ENCODE measurements at regions not wholly inside any gene's neighbourhood (a gene's known extent, or its start where the extent isn't known, plus 50 kb on each side); places are given as distances from the start of the nearest gene placed in this dataset.
A peak's percentile ranks its signal among the peaks of the same experiment; 100 is the strongest.

DNA sequence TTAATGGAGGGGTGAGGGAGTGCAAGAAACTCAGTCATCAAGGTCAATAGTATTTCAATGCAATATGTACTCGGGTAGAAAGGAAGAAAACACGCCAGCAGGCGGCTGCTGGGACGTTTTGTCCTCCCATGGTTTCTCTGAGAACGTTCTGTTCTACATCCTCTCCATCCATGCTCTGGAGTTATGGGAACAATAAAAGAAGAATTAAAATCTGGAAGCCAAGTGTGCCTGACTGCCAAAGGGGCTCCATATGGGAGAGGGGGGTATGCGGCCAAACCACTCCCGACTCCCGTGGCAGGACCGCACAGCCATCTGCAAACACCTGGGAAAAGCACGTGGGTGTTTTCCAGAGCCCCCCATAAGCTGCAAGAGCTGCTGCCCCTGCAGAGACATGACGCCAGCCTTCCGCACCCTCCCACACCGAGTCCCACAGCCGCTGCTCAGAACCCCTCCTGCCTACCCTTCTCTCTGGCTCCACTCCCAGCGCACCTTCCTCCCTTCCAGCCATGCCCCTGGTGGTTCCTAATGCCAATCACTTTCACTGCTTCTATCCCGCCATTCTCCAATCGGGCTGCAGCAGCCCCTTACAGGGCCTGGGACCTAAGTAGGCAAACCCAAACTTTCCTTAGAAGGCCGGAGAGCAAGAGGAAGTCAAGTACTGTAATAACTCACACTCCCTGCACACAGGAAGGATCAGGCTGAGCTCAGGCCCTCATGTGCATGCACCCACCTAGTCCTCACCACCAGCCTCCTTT, 241.6 kb downstream of the SYK start:
- DNase-seq, result no peak

DNA sequence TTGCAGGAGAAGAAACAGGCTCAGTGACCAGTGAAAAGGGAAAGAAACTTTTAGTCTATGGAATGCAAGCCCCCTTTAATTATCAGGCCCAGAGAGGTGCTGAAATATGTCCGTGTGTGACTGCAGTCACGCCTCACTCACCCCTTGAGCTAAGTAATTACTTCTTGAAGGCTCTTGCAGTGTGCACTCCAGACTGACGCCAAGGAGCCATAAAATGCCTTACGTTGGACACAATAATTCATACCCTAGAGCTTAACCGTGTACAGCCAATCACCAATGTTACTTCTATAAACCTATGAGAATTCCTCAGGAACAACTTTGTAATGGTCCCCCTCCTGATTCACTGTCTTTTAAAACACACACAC, 242.2 kb downstream of the SYK start:
- no peak for DNase-seq

DNA sequence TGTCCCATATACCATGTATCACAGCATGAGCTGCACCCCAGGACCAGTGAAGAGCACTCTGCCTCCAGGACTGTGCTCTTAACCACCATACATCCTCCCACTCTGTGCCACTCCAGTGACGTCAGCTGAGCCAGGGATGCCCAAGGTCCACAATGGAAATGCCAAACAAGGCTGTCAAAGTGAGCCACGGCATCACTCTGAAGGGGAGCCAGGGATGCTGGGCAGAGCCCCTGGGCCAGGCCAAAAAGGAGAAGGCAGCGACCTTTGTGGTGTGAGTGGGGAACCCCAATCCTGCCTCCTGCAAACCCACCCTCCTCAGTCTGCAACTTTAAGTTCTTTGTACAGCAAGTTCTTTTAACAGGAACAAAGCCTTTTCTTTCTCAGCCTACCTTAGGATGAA, 242.7 kb downstream of the SYK start:
- no peak for DNase-seq

DNA sequence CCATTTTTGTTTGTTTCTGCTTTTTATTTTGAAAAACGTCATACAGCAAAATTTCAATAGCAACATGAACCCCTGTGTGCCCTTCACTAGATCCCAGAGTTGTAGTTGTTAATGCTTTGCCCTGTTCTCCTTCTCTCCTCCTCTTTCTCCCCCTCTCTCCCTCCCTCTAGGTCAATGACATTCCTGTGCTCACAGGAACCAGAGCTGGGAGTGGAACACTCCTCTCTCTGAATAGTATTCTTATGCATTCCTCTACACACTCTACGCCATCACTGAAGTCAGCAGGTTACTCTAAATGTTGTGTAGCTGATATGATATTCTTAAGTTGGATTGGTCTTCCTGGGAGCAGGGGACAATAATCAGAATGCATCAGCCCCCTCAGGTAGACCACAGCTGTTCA, 243.4 kb downstream of the SYK start:
- DNase-seq, result no peak

DNA sequence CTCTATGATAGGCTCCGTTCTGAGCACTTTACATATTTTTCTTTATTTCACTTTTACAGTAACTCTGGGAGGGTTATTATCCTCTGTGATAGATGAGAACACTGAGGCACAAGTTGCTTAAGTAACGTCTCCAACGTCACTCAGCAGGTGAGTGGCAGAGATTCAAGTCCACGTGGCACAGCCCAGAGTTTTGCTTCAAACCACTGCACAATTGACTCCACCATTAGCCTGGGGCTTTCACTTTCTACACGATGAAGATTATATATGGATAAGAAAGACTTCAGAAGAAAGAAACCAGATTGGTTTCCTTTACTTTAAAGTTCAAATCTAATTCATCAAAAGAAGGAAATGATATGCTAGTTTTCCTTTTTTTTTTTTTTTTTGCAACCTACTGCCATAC, 245.9 kb downstream of the SYK start:
- DNase-seq, result no peak

DNA sequence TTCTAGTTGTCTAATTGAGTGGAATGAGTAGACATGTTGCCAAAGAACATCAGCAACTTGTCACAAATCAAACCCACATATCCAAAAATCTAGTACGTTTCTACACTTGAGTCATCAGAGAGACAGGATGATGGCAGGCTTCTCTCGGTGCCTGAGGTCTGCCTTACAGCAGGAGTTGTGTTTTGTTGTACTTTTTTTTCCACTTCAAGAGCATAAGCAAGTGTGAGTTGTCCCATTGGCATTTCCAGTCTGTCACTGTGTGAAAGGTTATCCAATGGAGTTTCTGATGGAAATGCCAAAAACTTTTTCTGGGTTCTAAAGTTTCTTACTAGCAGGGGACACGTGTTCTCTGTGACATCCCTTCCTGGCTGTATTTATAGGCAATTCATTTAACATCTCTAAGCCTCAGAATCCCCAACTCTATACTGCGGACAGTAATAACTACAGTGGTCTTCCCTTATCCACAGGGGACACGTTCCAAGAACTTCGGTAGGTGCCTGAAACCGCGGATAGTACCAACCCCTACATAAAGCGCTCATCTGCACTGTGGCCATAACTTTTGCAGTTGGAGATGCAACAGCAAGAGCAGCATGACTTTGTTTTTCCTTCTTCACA, 246.5 kb downstream of the SYK start:
- DNase-seq, result no peak

DNA sequence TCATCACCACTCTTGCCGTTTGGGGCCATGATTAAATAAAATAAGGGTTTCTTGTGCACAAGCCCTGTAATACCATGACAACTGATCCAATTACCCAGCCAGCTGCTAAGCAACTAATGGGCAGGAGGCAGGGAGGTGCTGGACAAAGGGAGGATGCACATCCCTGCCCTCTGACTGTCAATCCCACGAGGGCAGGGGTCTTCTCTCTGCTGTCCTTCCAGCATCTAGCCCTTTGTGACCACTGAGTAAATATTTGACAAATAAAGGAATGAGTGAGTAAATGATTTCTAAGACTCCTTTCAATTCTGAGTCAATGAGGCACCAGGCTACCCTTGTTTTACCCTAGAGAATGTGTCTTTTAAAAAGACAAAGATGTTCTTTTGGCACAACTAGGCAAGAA, 247.1 kb downstream of the SYK start:
- DNase-seq, result no peak

DNA sequence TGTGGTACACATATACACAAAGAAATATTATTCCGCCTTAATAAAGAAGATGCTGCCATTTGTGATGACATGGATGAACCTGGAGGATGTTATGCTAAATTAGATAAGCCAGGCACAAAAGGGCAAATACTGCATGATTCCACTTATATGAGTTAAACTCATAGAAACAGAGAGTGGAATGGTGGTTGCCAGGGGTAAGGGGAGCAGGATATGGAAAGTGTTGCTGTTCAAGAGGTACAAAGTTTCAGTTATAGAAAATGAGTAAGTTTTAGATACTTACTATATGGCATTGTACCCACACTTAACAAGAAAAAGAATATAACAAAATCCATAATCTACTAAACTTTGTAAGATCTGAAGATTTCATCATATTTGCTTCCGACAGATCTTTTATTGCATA, 252.2 kb downstream of the SYK start:
- DNase-seq, result no peak

DNA sequence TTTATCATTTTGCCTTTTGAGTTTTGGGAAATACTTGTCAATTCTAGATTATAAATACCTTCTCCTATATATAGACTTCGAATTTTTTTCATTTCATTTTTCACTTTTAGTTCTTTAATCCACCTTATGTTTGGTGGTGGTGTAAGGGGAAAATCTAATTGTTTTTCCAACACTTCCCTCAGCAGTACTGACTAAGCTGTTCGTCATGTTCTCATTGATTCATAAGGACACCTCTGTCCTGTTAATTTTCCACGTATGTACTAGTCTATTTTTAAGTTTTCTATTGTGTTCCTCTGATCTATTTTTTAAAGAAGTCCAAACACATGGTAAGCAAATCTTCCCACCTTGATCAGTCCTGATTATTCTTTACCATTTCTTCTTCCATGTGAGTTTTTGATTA, 254.2 kb downstream of the SYK start:
- no peak for DNase-seq

DNA sequence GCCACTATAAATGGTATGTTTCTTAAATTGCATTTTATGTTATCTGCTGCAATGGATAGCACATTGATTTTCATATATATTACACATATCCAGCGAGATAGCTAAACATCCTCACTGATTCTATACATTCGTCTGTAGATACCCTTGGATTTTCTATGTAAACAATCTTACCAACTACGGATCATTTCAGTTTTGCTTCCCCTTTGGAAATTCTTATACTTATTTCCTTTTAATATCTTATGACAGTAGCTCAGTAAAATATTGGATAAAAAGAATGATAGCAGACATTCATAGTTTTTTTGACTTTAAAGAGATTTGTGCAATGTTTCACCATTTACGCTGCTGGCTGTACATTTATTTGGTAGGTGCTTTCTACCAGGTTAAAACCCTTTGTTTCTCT, 254.9 kb downstream of the SYK start:
- DNase-seq, result peak; percentile 57

DNA sequence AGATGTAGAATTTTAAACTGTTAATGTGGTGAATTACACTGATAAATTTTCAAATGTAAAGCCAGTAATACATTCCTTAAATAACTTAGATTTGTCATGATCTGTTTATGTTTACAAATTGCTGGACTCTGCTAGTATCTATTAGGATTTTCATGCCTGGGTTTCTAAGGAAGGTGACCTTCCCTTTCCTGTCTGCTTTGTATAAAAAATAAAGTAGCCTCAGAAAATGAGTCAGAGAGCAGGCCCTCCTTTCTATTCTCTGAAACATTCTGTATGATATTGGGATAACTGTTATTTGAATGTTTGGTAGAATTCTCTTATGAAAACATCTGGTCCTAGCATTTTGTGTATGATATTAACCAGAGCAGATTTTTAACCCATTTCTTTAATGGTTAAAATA, 255.3 kb downstream of the SYK start:
- DNase-seq, result peak; percentile 20

DNA sequence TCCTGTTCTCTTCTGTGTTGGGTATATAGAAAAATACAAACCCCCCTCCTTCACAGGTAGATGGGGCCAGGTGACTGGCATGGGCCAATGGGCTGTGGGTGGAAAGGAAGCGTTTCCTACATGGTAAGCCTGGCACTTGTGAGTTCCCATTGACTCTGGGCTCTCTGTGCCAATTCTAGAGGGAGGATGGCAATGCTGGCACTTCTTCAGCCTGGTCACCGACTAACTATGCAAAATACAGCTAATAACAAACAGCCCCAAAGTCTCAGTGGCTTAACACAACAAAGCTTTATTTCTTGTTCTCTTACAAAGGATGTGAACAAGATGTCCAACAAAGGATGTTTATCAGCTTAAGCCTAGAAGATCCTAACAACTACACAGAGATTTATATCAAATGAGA, 258.1 kb downstream of the SYK start:
- DNase-seq, result no peak

DNA sequence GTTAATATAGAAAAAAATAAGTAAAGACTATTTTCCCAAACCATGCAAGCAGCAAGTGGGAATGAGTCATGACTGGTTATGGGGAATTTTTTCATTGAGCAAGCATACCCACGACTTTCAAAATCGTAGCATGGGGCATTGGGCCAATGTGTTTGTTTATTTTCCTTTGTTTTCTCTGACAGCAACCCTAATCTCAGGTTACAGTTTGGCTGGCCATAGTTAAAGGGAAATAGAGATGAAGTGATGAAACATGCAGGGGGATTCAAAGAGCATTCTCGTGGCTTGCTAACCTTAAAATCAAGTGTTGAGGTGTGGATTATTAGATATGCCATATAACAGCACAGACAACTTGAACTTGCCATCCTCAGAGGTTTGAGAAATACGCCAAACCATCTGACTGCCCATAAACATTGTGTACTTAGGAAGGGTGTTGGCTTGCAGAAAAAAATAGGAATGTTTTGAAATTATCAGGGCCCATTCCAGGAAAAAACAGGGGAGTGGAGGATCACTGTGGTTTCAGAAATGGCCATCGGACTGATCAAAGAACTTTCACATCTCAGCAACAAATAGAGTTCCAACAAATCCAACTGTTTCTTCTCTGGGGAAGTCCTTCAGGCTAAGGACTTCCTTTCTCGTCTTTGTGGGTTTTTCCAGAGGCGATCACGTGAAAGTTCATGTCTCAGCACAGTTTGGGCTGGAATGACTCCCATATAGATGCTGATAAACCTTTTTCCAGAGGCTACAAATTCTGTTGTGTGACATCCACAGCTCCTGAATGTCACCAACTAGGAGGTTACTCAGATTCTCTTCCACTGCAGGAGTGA, 259.1 kb downstream of the SYK start:
- peak; percentile 93 for DNase-seq

DNA sequence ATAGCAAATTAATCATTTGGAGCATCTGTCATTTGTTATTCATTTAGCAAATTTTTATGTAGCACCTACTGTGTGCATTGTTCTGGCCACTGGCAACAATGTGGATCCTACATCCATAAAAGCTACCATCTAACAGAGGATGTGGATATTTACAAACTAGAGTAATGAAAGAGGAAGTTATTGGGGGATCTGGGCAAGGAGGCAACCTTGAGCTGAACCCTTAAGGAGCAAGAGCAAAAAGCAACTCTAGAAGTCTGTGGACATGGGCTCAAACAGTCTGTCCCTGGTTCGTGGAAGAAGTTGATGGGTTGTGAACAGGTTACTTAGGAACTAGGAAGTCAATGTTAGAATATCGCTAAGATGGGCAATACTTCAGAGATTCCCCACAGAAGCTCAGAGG, 259.9 kb downstream of the SYK start:
- peak; percentile 52 for DNase-seq

DNA sequence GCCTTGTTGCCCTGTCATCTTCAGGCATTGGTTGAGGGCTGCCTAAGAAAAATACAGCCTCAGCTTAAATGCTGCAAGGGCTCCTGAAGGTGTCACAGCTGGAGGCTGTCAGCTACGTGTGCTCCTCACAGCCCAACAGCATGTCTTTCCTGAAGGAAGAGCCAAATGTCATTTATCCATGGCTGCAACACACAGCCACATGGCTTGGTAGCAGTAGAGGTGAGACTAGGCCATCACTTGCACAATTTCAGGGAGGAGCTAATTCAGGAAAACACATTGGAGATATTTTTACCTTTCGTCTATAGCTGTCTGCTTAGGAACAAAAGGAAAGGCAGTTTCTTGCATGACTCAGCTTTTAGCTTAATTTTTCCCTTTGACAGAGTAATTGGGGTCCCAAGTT, 260.7 kb downstream of the SYK start:
- no peak for DNase-seq

DNA sequence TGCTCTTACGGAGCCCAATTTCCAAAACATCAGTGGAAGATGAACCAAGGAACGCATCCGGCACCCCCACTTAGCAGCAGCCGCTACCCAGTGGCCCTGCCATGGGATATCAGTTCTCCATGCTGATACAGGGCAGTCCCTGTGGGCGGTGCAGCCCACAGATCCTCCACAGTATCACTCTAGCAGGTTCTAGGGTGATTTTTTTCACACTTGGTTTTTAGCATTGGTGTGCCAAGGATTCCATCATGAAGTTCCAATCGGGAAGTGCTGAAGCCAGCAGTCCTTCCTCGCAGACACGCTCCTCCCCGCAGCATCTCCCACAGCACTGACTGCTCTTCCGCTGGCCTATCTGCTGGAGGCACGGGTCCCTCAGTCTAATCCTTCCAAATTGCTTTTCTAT, 261.9 kb downstream of the SYK start:
- no peak for DNase-seq

DNA sequence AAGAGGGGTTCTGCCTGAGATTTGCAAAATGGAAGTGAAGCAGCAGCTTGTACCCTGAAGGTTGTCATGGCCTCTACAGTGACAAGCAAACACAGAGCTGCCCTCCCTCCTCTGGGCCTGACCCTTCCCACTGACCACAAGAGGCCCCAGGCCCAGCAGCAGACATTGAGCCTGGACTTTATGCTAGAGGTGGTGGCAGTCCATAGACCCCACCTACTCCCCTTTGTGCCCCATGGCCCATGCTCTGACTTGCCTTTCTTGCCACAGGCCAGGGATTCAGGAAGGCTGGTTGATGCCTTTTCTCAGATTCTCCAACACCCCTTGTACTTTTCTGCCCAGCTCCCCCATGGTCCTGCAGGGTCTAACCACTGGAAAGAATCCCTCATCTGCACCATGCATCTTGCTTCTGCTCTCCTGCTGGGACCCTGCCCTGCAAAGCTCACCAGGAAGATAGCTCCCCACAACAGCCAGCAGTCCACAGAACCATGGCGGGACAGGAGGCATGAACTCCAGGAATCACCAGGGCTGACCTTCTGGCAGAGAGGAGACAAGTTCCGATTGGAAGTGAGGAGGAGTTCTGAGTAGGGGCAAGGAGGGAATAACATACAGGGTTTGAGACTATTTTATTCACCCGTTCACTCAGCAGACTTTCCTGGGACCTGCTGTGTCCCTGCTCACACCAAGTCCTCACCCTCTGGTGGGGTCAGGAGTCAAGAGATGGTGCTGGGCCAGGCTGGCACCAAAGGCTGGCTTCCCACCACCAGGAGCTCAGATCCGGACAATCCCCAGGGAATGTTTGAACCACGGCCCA, 263.8 kb downstream of the SYK start:
- no peak for DNase-seq

DNA sequence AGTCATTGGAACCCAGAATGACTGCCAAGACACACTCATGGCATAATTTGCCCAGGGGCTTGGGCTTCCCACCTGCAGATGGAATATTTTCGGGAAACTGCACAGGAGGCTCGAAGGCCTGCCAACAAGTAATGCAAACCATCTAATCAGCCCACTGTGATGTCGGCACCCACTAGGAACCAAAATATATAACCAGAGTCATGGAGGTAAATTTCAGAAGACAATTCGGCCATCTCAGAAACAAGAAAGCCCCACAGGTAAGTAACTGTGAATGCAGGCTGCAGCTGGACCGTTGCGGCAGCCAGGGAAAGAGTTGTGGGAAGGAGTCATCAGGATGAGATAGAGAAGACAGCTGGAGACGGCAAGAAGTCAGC, 264.4 kb downstream of the SYK start:
- DNase-seq, result no peak

DNA sequence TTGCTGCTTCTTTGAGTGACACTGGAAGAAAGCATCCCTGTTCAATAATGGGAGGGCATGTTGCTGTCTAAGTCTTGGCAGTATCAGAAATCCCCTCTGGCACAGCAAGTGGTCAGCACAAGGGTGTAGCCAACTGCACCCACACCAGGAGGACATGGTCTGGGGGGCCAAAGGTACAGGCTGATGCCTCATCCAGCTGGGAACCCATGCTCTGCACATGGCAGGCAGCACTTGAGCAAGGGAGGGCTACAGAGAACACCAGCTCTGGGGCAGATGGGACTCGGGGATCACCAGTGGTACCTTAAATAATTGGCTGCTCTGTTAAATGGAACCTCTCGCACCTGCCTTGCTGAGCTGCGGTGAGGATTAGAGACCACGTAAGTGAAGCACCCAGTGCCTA, 265.2 kb downstream of the SYK start:
- no peak for DNase-seq

DNA sequence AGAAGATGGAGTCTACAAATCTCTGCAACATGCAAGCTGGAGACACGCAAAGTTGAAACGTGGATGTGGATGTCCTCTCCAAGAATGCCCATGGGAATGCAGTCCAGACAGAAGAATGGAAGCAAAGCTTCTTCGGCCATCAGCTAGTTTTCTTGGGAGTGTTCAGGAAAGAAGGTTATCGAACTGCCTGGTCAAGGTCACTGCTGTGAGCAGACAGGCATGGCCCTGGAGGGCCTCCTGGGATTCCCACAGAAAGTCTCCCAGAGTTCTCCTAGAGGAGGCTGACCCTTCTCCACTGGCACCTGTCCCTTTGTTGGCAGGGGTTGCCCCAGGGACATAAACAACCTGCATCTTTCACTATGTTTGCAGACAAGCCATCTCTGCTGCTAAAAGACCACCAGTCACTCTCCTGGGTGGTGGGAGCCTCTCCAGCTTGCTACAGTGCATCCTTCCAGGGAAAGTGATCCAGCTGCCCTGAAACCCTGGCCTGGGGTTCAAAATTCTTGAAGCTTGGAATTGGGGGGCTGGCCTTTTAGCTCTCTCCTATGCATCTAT, 265.8 kb downstream of the SYK start:
- DNase-seq, result no peak

DNA sequence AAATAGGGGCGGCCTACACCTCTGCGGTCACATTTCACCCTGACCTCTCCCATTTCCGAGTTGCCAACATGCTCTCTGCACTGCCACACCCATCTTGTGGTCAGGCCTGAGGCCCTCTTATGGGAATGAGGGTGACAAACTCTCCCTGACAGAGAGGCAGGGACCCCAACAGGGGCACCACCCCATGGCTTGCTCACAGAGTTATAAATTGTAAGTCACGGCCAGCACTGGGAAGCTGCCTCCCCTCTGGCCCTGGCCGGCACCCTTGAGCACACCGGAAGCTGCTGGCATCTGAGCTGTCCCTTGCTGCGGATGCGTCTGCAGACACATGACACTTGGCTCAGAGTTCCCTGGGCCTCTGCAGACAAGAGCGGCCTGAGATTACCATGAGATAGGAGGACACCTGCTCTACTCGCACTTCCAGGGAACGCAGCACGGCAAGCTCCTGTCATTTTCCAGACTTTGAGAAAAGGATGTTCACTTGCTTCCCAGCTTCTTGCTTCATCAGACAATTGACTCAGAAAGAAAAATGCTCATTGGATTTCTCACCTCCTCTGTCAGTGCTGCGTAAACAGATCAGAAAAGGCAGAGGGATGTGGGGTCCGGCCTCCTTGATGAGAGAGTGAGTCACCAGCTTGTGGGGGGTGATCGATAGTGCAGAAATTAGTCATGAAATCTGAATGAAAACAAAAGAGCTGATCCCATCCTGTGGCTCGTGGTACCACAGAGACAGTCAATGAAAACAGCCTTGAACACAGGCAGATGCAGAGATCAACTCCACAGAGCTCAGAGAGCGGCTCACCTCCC, 269.8 kb downstream of the SYK start:
- DNase-seq, result no peak

Data from inflammatory macrophage treated with lipopolysaccharide for 4 hours (primary cell).